Neural progenitor cell (in vitro differentiated cells): ENCODE measurements at regions not wholly inside any gene's neighbourhood (a gene's known extent, or its start where the extent isn't known, plus 50 kb on each side); places are given as distances from the start of the nearest gene placed in this dataset.

Experiments used
- EZH2 ChIP-seq: fragments of 200-600 bp; sonication (generic); IDR thresholded peaks from 2 replicates; pipeline ENCODE4 v1.6.1; 2017; ENCODE audit warnings: antibody characterized with exemption, mild to moderate bottlenecking, moderate library complexity
- EZH2phosphoT487 ChIP-seq: fragments of 200-600 bp; sonication (generic); IDR thresholded peaks from 2 replicates; pipeline ENCODE4 v1.6.1; 2017; ENCODE audit warnings: antibody characterized with exemption
- TF ChIP-seq, protein P1 (sequence below): fragments of 200-600 bp; sonication (generic); IDR thresholded peaks from 2 replicates; pipeline ENCODE4 v1.5.1; 2017; ENCODE audit warnings: antibody characterized with exemption, mild to moderate bottlenecking

DNA sequence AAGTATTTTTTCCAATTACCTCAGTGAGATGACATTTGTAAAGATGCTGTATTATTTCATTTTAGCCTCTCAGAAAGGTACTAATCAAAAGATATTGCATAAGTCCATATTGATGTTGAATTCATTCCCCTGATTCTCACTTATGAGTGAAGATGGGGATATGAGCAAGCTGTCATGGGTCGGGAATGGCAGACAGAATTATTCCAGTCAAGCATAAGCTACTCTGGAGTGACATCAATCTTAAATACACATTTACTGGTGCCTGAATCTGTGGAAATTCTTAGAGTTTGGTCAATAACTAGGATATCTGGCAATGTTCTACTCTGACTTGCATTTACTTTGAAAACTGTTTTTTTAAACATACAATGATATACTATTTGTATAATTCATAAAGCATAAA is 283.8 kb upstream of the PCDH7 start:
- TF ChIP-seq, protein P1, sequence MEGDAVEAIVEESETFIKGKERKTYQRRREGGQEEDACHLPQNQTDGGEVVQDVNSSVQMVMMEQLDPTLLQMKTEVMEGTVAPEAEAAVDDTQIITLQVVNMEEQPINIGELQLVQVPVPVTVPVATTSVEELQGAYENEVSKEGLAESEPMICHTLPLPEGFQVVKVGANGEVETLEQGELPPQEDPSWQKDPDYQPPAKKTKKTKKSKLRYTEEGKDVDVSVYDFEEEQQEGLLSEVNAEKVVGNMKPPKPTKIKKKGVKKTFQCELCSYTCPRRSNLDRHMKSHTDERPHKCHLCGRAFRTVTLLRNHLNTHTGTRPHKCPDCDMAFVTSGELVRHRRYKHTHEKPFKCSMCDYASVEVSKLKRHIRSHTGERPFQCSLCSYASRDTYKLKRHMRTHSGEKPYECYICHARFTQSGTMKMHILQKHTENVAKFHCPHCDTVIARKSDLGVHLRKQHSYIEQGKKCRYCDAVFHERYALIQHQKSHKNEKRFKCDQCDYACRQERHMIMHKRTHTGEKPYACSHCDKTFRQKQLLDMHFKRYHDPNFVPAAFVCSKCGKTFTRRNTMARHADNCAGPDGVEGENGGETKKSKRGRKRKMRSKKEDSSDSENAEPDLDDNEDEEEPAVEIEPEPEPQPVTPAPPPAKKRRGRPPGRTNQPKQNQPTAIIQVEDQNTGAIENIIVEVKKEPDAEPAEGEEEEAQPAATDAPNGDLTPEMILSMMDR, result no peak
- TF ChIP-seq EZH2phosphoT487 (no peak), EZH2 (no peak)
